GM12892 (cell line): ENCODE measurements at regions not wholly inside any gene's neighbourhood (a gene's known extent, or its start where the extent isn't known, plus 50 kb on each side); places are given as distances from the start of the nearest gene placed in this dataset.

Experiments
- DNase-seq: peaks from one replicate; pipeline ENCODE4 v3.0.0; 2011; ENCODE audit not compliant: insufficient read length
- FAIRE-seq: peaks from 2 replicates; lab custom pipeline; 2011; peaks lifted over from hg19 to GRCh38; lab: Jason Lieb, UNC
- POLR2A ChIP-seq: IDR thresholded peaks from 2 replicates; pipeline ENCODE4 v1.6.1; 2011; ENCODE audit warnings: low read depth, low read length, control low read depth
- POLR2AphosphoS5 ChIP-seq: IDR thresholded peaks from 2 replicates; pipeline ENCODE4 v1.6.1; 2011; ENCODE audit warnings: low read depth, low read length, control low read depth
- TAF1 ChIP-seq: IDR thresholded peaks from 2 replicates; pipeline ENCODE4 v1.6.1; 2011; ENCODE audit warnings: low read depth, mild to moderate bottlenecking, control low read depth, low read length, borderline replicate concordance

DNA sequence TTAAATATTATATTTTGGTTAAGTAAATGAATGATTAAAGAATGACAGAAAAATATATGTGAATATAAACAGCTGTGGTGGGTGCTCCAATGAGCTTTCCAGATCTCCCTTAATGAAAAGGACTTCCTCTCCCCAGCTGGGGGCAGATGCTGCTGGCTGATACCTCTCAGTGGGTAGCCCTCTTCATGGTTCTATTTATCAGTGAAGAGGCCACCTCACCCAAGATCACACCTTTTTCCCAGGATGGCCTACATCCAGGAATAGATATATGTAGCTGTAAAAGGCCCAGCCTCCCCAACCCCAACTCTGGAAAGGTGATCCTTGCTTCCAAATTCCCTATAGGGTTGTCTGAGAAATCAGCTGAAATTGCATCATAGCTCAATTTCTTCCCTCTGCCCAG lies 135.2 kb upstream of the ACVR2A start:
- no peak for TF ChIP-seq POLR2A
- TF ChIP-seq POLR2AphosphoS5: no peak
- TF ChIP-seq TAF1: no peak
- DNase-seq: no peak
- FAIRE-seq: no peak

DNA sequence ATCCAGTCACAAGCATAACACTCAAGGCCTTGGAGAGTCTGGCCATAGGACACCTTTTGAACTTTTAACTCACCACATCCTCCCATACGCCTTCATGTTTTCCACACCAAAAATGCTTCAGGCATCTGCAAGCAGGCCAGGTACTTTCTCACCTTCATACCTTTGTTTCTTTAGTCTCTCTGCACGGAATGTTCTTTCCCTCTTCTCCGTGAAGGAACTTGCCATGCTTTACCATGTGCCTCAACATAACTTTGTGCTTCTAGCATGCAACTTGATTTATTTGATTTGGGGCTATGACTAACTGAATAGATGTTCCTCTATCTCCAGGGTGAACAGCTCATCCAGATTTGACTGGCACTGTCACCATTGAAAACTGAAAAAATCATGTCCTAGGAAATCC lies 141.7 kb upstream of the ACVR2A start:
- no peak for TF ChIP-seq TAF1
- TF ChIP-seq POLR2AphosphoS5: no peak
- TF ChIP-seq POLR2A: no peak
- DNase-seq (no peak), FAIRE-seq (no peak)

DNA sequence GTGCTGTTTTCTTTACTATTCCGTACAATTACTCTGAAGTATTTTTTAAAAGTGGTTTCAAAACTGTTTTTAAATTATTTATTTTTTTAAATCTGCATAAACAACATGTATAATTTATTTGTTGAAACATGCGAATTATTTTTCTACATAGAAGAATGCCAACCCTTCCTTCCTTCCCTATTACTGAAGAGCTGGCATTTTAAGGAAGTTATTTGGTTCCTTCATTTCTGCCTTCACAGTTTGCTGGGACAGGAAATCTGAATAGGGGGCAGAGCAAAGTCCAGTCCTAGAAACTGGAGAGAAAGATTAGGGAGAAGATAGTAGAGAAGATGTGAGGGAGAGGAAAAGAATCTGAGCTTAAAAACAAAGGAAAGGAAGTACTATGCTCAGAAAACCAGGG lies 146.7 kb upstream of the ACVR2A start:
- TF ChIP-seq POLR2AphosphoS5 (no peak), TAF1 (no peak), POLR2A (no peak)
- FAIRE-seq (no peak), DNase-seq (no peak)

GRCh38 chr2:147696426-147696825 lies 148.4 kb upstream of the ACVR2A start:
- FAIRE-seq (no peak), DNase-seq (no peak)
- TF ChIP-seq POLR2A: no peak
- TF ChIP-seq POLR2AphosphoS5: no peak
- TF ChIP-seq TAF1: no peak

DNA sequence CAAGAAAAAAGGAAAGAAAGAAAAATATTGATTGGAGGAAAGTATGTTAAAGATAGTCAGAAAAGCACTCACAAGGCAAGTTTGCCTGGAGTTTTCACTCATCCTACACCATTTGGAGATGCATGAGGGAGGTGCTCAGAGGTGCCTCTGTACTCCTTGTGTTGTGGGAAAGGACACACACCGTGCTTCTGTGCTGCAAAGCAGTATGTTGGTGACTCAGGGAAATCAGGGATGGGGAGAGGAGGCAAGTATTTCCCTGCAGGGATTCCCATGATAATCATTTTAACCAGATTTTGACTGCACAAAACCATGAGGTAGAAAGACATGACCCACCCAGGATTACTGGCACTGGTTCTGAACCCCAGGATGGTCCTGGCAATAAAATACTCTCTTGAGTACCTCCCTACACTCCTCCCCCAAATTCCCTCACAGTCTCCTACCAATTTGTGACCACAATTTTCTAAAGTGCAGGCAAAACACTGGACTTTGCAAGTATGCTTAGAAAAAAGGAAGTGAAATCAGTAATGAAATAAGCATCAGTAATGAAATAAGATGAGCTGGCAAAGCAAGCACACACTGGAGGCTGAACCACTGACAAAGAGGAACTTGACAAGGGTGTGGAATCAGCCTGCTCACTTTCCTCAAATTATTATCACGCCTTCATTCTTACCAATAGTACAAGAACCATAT lies 155.5 kb upstream of the ACVR2A start:
- FAIRE-seq (peak; percentile 93), DNase-seq (peak; percentile 33)
- no peak for TF ChIP-seq TAF1
- no peak for TF ChIP-seq POLR2AphosphoS5

DNA sequence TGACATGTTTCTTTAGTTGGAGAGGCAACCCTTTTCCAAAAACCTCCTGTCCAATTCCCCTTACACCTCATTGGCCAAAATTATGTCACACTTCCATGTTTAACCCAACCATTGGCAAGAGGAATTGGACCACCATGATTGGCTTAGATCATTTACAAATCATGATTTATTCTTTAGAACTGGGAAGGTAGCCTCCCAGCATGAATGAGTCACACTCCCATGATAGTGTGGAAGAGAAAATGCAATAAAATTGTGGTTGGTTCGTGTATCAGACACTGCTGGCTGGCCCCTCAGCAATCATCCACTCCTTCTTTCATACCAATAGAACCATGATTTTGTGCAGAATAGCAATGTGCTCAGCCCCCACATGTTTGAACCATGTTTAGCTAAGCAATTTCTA lies 156.6 kb upstream of the ACVR2A start:
- FAIRE-seq (no peak), DNase-seq (no peak)
- no peak for TF ChIP-seq POLR2A
- no peak for TF ChIP-seq POLR2AphosphoS5
- no peak for TF ChIP-seq TAF1

DNA sequence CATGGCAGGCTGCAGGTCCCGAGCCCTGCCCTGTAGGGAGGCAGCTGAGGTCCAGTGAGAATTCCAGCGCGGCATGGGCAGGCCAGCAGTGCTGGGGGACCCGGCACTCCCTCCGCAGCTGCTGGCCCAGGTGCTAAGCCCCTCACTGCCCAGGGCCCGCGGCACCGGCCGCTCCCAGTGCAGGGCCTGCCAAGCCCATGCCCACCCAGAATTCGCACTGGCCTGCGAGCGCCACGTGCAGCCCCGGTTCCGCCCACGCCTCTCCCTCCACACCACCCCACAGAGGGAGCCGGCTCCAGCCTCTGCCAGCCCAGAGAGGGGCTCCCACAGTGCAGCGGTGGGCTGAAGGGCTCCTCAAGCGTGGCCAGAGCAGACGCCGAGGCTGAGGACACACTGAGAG lies 158.5 kb upstream of the ACVR2A start:
- FAIRE-seq: no peak
- no peak for DNase-seq
- TF ChIP-seq POLR2AphosphoS5 (no peak), POLR2A (no peak), TAF1 (no peak)

GRCh38 chr2:147684903-147685302 lies 159.9 kb upstream of the ACVR2A start:
- TF ChIP-seq POLR2A: no peak
- no peak for TF ChIP-seq POLR2AphosphoS5
- DNase-seq: no peak
- FAIRE-seq: no peak

GRCh38 chr2:147683380-147683779 lies 161.4 kb upstream of the ACVR2A start:
- no peak for DNase-seq
- no peak for TF ChIP-seq TAF1
- TF ChIP-seq POLR2AphosphoS5: no peak
- TF ChIP-seq POLR2A: no peak
- no peak for FAIRE-seq

DNA sequence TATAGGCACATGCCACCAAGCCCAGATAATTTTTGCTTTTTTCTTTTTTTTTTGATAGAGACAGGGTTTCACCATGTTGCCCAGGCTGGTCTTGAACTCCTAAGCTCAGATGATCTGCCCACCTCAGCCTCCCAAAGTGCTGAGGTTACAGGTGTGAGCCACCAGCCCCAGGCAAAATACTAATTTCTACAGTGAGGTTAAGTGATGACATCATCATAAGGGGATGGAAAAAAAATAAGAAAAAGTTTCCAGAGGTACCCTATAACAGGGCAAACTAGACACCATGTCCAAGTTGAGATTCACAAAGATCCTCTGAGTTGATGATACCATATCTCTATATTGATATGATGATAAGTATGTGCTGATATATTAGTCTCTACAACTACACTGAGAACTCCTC lies 163.7 kb upstream of the ACVR2A start:
- no peak for FAIRE-seq
- TF ChIP-seq POLR2A: no peak
- no peak for TF ChIP-seq POLR2AphosphoS5
- TF ChIP-seq TAF1: no peak
- DNase-seq: no peak

- DNase-seq: no peak
- no peak for FAIRE-seq
- no peak for TF ChIP-seq POLR2AphosphoS5
- TF ChIP-seq POLR2A: no peak
- no peak for TF ChIP-seq TAF1
Observed at GRCh38 chr2:147679955-147680531, 164.8 kb upstream of the ACVR2A start.
